ENCODE measurements at regions not wholly inside any gene's neighbourhood (a gene's known extent, or its start where the extent isn't known, plus 50 kb on each side); places are given as distances from the start of the nearest gene placed in this dataset.

DNA sequence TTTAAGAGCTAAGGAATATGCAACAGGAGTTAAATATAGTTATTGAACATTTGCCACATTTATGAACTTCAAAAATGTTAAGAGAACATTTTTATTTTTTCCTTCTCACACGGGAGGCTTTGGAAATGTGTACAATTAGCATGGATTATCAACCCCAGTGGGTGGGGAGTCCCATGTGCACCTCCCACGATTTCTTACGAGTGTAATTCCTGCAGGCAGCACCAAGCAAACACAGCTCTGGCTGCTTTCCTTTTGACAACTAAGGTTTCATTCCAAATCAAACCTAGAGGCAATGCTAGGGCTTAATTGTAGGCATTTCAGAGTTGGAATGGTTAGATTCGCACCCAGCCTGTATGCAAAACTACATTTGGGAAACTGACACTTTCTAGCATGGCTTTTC lies 460.9 kb downstream of the METTL15 start:
- TF ChIP-seq, protein P1, sequence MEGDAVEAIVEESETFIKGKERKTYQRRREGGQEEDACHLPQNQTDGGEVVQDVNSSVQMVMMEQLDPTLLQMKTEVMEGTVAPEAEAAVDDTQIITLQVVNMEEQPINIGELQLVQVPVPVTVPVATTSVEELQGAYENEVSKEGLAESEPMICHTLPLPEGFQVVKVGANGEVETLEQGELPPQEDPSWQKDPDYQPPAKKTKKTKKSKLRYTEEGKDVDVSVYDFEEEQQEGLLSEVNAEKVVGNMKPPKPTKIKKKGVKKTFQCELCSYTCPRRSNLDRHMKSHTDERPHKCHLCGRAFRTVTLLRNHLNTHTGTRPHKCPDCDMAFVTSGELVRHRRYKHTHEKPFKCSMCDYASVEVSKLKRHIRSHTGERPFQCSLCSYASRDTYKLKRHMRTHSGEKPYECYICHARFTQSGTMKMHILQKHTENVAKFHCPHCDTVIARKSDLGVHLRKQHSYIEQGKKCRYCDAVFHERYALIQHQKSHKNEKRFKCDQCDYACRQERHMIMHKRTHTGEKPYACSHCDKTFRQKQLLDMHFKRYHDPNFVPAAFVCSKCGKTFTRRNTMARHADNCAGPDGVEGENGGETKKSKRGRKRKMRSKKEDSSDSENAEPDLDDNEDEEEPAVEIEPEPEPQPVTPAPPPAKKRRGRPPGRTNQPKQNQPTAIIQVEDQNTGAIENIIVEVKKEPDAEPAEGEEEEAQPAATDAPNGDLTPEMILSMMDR (IDR thresholded peaks at IDR 0.05; ENCODE audit: extremely low read depth in 1 of 2, insufficient read depth in 1 of 2, low read depth in 1 of 2, low read length in 2 of 2) = no peak
- TF ChIP-seq, protein P2, sequence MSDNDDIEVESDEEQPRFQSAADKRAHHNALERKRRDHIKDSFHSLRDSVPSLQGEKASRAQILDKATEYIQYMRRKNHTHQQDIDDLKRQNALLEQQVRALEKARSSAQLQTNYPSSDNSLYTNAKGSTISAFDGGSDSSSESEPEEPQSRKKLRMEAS (IDR thresholded peaks at IDR 0.05; ENCODE audit: insufficient read depth, insufficient read length) = no peak
- TF ChIP-seq EZH2 (IDR thresholded peaks at IDR 0.05; ENCODE audit: borderline replicate concordance, low read depth, low read length, severe bottlenecking) (no peak), POLR2A (IDR thresholded peaks at IDR 0.05; ENCODE audit: low read depth, low read length) (no peak), JUN (IDR thresholded peaks at IDR 0.05; ENCODE audit: borderline replicate concordance, insufficient read depth, insufficient read length, low read depth) (no peak)
